ENCODE measurements at regions not wholly inside any gene's neighbourhood (a gene's known extent, or its start where the extent isn't known, plus 50 kb on each side); places are given as distances from the start of the nearest gene placed in this dataset.
A peak's percentile ranks its signal among the peaks of the same experiment; 100 is the strongest.
"Not testable (repeated sequence)": the region's sequence is repeated elsewhere in the genome, so short reads cannot be mapped to it uniquely, and the experiment has no call there.

DNA sequence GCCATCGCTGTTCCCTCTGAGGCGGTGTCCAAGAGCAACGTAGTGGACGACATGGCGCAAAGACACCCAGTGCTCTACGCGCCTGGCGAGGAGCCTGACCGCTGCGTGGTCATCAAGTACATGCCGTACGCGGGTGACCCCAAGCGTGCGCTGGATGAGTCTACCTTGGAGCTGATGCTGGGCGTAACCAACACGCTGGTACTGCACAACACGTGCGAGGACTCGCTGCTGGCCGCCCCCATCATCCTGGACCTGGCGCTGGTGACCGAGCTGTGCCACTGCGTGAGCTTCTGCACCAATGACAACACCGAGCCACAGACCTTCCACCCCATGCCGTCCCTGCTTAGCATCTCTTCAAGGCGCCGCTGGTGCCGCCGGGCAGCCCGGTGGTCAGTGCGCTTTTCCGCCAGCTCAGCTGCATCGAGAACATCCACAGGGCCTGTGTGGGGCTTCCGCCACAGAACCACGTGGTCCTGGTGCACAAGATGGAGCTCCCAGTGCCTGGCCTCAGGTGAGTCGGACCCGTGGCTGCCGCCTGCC is 129.0 kb downstream of the ANAPC4 start:
- Mint-ChIP-seq H3K4me3 (no peak overlapping the region), H3K9me3 (no peaks in the 10 kb centered on the region), H3K36me3 (ENCODE audit: low read depth) (no peaks in the 10 kb centered on the region), H3K27ac (no peak overlapping the region), H3K4me1 (ENCODE audit: low read depth) (no peaks in the 10 kb centered on the region), H3K27me3 (no peaks in the 10 kb centered on the region)
- CTCF ChIA-PET = no interaction called here
- Histone ChIP-seq H3K36me3 (ENCODE audit: insufficient read depth, low read length) (no peaks in the 10 kb centered on the region), H3K4me3 (ENCODE audit: low read length) (no peak overlapping the region), H3K9me3 (ENCODE audit: control insufficient read depth in 1 of 2, insufficient read depth in 1 of 2, low read length in 2 of 2) (peaks cover 0 to 25% of the 10 kb centered on the region in 2 experiments), H3K4me1 (ENCODE audit: insufficient read depth, low read length) (no peaks in the 10 kb centered on the region), H3K27me3 (ENCODE audit: control insufficient read depth in 1 of 2, insufficient read depth in 2 of 2, low read length in 2 of 2) (no peaks in the 10 kb centered on the region), H3K27ac (ENCODE audit: low read depth in 1 of 2, low read length in 2 of 2) (no peak overlapping the region)
- ATAC-seq (ENCODE audit: poor library complexity) (no peak), DNase-seq (peak in 1 of 14 experiments; percentile 6)
- POLR2A ChIA-PET = no interaction called here
- intact Hi-C loops (cut with DNase I, micrococcal nuclease) = no loop called here
- TF ChIP-seq, protein P1, sequence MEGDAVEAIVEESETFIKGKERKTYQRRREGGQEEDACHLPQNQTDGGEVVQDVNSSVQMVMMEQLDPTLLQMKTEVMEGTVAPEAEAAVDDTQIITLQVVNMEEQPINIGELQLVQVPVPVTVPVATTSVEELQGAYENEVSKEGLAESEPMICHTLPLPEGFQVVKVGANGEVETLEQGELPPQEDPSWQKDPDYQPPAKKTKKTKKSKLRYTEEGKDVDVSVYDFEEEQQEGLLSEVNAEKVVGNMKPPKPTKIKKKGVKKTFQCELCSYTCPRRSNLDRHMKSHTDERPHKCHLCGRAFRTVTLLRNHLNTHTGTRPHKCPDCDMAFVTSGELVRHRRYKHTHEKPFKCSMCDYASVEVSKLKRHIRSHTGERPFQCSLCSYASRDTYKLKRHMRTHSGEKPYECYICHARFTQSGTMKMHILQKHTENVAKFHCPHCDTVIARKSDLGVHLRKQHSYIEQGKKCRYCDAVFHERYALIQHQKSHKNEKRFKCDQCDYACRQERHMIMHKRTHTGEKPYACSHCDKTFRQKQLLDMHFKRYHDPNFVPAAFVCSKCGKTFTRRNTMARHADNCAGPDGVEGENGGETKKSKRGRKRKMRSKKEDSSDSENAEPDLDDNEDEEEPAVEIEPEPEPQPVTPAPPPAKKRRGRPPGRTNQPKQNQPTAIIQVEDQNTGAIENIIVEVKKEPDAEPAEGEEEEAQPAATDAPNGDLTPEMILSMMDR (IDR thresholded peaks at IDR 0.05) = no peak

- no peaks in the 10 kb centered on the region for H3K36me3 Mint-ChIP-seq (ENCODE audit: low read depth)
- Histone ChIP-seq H3K27me3 (ENCODE audit: control insufficient read depth in 1 of 2, insufficient read depth in 2 of 2, low read length in 2 of 2) (no peaks in the 10 kb centered on the region), H3K27ac (ENCODE audit: low read depth in 1 of 2, low read length in 2 of 2) (no peak overlapping the region), H3K9me3 (ENCODE audit: control insufficient read depth in 1 of 2, insufficient read depth in 1 of 2, low read length in 2 of 2) (peaks cover 0 to 21% of the 10 kb centered on the region in 2 experiments), H3K4me1 (ENCODE audit: insufficient read depth, low read length) (no peaks in the 10 kb centered on the region), H3K36me3 (ENCODE audit: insufficient read depth, low read length) (no peaks in the 10 kb centered on the region), H3K4me3 (ENCODE audit: low read length) (no peak overlapping the region)
- H3K4me3 Mint-ChIP-seq = no peak overlapping the region
- no peak overlapping the region for H3K27ac Mint-ChIP-seq
- intact Hi-C loops (cut with DNase I, micrococcal nuclease) = no loop called here
- H3K4me1 Mint-ChIP-seq (ENCODE audit: low read depth) = no peaks in the 10 kb centered on the region
- ChIA-PET CTCF (no interaction called here), POLR2A (no interaction called here)
- peaks cover 3% of the 10 kb centered on the region for H3K27me3 Mint-ChIP-seq
- H3K9me3 Mint-ChIP-seq = no peaks in the 10 kb centered on the region
- DNase-seq (no peak), ATAC-seq (ENCODE audit: poor library complexity) (no peak)
- TF ChIP-seq, protein P1 (IDR thresholded peaks at IDR 0.05) = no peak
These were observed 132.6 kb downstream of the ANAPC4 start for GRCh38 chr4:25509646-25510045.

DNA sequence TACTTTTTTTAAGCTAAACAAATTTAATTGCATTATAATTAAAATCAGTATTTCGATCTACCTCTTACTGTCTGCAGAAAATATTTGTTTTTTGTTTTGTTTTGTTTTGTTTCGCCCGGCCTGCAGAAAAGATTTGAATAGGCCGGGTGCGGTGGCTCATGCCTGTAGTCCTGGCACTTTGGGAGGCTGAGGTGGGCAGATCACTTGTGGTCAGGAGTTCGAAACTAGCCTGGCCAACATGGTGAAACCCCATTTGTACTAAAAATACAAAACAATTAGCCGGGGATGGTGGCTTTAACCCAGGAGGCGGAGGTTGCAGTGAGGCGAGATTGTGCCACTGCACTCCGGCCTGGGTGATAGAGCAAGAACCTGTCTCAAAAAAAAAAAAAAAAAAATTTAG is 134.8 kb downstream of the ANAPC4 start:
- intact Hi-C loops (cut with DNase I, micrococcal nuclease); ATAC-seq (ENCODE audit: poor library complexity); POLR2A ChIA-PET; H3K27me3 ChIP-seq (ENCODE audit: control insufficient read depth in 1 of 2, insufficient read depth in 2 of 2, low read length in 2 of 2); H3K36me3 ChIP-seq (ENCODE audit: insufficient read depth, low read length); H3K36me3 Mint-ChIP-seq (ENCODE audit: low read depth); H3K9me3 ChIP-seq (ENCODE audit: control insufficient read depth in 1 of 2, insufficient read depth in 1 of 2, low read length in 2 of 2); CTCF ChIA-PET; H3K4me1 ChIP-seq (ENCODE audit: insufficient read depth, low read length); H3K4me3 ChIP-seq (ENCODE audit: low read length); H3K4me1 Mint-ChIP-seq (ENCODE audit: low read depth); H3K4me3 Mint-ChIP-seq; H3K27me3 Mint-ChIP-seq; DNase-seq; H3K27ac ChIP-seq (ENCODE audit: low read depth in 1 of 2, low read length in 2 of 2); H3K9me3 Mint-ChIP-seq; H3K27ac Mint-ChIP-seq: not testable (repeated sequence)

- intact Hi-C loops (cut with DNase I, micrococcal nuclease) = no loop called here
- no peaks in the 10 kb centered on the region for H3K27me3 ChIP-seq (ENCODE audit: control insufficient read depth in 1 of 2, insufficient read depth in 2 of 2, low read length in 2 of 2)
- Mint-ChIP-seq H3K4me1 (ENCODE audit: low read depth) (no peaks in the 10 kb centered on the region), H3K9me3 (no peaks in the 10 kb centered on the region), H3K36me3 (ENCODE audit: low read depth) (no peaks in the 10 kb centered on the region), H3K27ac (no peak overlapping the region), H3K4me3 (no peak overlapping the region), H3K27me3 (peaks cover 3% of the 10 kb centered on the region)
- H3K9me3 ChIP-seq (ENCODE audit: control insufficient read depth in 1 of 2, insufficient read depth in 1 of 2, low read length in 2 of 2) = no peaks in the 10 kb centered on the region
- no peaks in the 10 kb centered on the region for H3K36me3 ChIP-seq (ENCODE audit: insufficient read depth, low read length)
- no peak overlapping the region for H3K27ac ChIP-seq (ENCODE audit: low read depth in 1 of 2, low read length in 2 of 2)
- ATAC-seq (ENCODE audit: poor library complexity) (no peak), DNase-seq (no peak)
- no peak overlapping the region for H3K4me3 ChIP-seq (ENCODE audit: low read length)
- POLR2A ChIA-PET = no interaction called here
- no peaks in the 10 kb centered on the region for H3K4me1 ChIP-seq (ENCODE audit: insufficient read depth, low read length)
- CTCF ChIA-PET = no interaction called here
- TF ChIP-seq, protein P1 (IDR thresholded peaks at IDR 0.05) = no peak
These were observed 136.8 kb downstream of the ANAPC4 start for GRCh38 chr4:25513814-25514213.
